Sigmoid colon (tissue), 4 donors: ENCODE measurements at regions not wholly inside any gene's neighbourhood (a gene's known extent, or its start where the extent isn't known, plus 50 kb on each side); places are given as distances from the start of the nearest gene placed in this dataset.

ENCODE experiments used
- EP300 ChIP-seq, 4 donors: sonication (generic); formaldehyde crosslinking; IDR thresholded peaks; one replicate each; pipeline ENCODE4 v1.6.1; 2017; ENCODE audit warnings: antibody characterized with exemption in 4 of 4
- POLR2A ChIP-seq, 2 donors: fragments of 450-650 bp; IDR thresholded peaks; one replicate each; pipeline ENCODE4 v1.6.1; 2016; ENCODE audit warnings: antibody characterized with exemption in 2 of 2, mild to moderate bottlenecking in 2 of 2, moderate library complexity in 2 of 2
- POLR2AphosphoS5 ChIP-seq, 4 donors: sonication (generic); formaldehyde crosslinking; IDR thresholded peaks; one replicate each; pipeline ENCODE4 v1.6.1; 2017; ENCODE audit warnings: antibody characterized with exemption in 4 of 4
- TF ChIP-seq, protein P1 (sequence below), 4 experiments: fragments of 450-650 bp in 3 of 4; fragments of 200-600 bp in 1 of 4; IDR thresholded peaks; one replicate each; pipeline ENCODE4 v1.5.1; 2016 to 2019; ENCODE audit warnings: antibody characterized with exemption in 4 of 4, mild to moderate bottlenecking in 3 of 4, moderate library complexity in 2 of 4

GRCh38 chr1:100642826-100643225 lies 76.7 kb upstream of the VCAM1 start:
- TF ChIP-seq, protein P1, sequence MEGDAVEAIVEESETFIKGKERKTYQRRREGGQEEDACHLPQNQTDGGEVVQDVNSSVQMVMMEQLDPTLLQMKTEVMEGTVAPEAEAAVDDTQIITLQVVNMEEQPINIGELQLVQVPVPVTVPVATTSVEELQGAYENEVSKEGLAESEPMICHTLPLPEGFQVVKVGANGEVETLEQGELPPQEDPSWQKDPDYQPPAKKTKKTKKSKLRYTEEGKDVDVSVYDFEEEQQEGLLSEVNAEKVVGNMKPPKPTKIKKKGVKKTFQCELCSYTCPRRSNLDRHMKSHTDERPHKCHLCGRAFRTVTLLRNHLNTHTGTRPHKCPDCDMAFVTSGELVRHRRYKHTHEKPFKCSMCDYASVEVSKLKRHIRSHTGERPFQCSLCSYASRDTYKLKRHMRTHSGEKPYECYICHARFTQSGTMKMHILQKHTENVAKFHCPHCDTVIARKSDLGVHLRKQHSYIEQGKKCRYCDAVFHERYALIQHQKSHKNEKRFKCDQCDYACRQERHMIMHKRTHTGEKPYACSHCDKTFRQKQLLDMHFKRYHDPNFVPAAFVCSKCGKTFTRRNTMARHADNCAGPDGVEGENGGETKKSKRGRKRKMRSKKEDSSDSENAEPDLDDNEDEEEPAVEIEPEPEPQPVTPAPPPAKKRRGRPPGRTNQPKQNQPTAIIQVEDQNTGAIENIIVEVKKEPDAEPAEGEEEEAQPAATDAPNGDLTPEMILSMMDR (IDR thresholded peaks at IDR 0.05) = no peak
- TF ChIP-seq EP300 (IDR thresholded peaks at IDR 0.05) = no peak
- no peak for TF ChIP-seq POLR2AphosphoS5 (IDR thresholded peaks at IDR 0.05)
- no peak for TF ChIP-seq POLR2A (IDR thresholded peaks at IDR 0.05)
